K562 (cell line): ENCODE measurements at regions not wholly inside any gene's neighbourhood (a gene's known extent, or its start where the extent isn't known, plus 50 kb on each side); places are given as distances from the start of the nearest gene placed in this dataset.

Experiments used
- ARID1B ChIP-seq: fragments of 450-650 bp; IDR thresholded peaks from 2 replicates; pipeline ENCODE4 v1.6.1; 2016; ENCODE audit warnings: antibody characterized with exemption, mild to moderate bottlenecking, inconsistent platforms
- ARID3A ChIP-seq: IDR thresholded peaks from 2 replicates; pipeline ENCODE4 v1.6.1; 2012; ENCODE audit warnings: low read depth, low read length, improper control_type of control experiment, borderline replicate concordance
- ARNT ChIP-seq, 2 experiments: fragments of 450-650 bp; IDR thresholded peaks; 2 replicates each; pipeline ENCODE4 v1.6.1; 2016; ENCODE audit warnings: mild to moderate bottlenecking in 1 of 2
- ATF7 ChIP-seq: fragments of 450-650 bp; IDR thresholded peaks from 2 replicates; pipeline ENCODE4 v1.7.1; 2014; ENCODE audit warnings: mild to moderate bottlenecking, moderate library complexity
- CBFA2T3 ChIP-seq: fragments of 450-650 bp; IDR thresholded peaks from 2 replicates; pipeline ENCODE4 v1.6.1; 2017
- CCNT2 ChIP-seq: IDR thresholded peaks from 2 replicates; pipeline ENCODE4 v1.6.1; 2011; ENCODE audit warnings: borderline replicate concordance, low read depth, mild to moderate bottlenecking, moderate library complexity, mixed read lengths, low read length; ENCODE audit not compliant: insufficient read length; ENCODE audit errors: extremely low read depth
- CTBP1 ChIP-seq: fragments of 450-650 bp; IDR thresholded peaks from 2 replicates; pipeline ENCODE4 v1.6.1; 2016; ENCODE audit warnings: borderline replicate concordance
- JUND ChIP-seq, 2 experiments: IDR thresholded peaks; 2 replicates in 1 of 2; 3 replicates in 1 of 2; pipeline ENCODE4 v1.6.1; 2011; ENCODE audit warnings: borderline replicate concordance in 2 of 2, low read depth in 2 of 2, low read length in 2 of 2, improper control_type of control experiment in 1 of 2, missing biosample characterization in 1 of 2, missing genetic modification characterization in 1 of 2, missing genetic modification reagents in 1 of 2
- MYC ChIP-seq, 2 experiments: fragments of 250-450 bp in 1 of 2; sonication (Bioruptor Pico) in 1 of 2; IDR thresholded peaks; 2 replicates each; pipeline versions ENCODE4 v1.5.1 to v1.6.1; 2012 to 2021; ENCODE audit warnings: low read depth in 2 of 2, borderline replicate concordance in 1 of 2, improper control_type of control experiment in 1 of 2, low read length in 1 of 2, mild to moderate bottlenecking in 1 of 2, moderate library complexity in 1 of 2
- POLR2AphosphoS5 ChIP-seq: IDR thresholded peaks from 2 replicates; pipeline ENCODE4 v1.6.1; 2011; ENCODE audit warnings: mild to moderate bottlenecking, low read depth, low read length, moderate library complexity; ENCODE audit not compliant: control insufficient read depth, insufficient read depth
- RBM15 ChIP-seq: fragments of 200-400 bp; formaldehyde crosslinking; IDR thresholded peaks from 2 replicates; pipeline ENCODE4 v1.6.1; 2018; ENCODE audit warnings: mild to moderate bottlenecking, low read length, moderate library complexity; ENCODE audit not compliant: insufficient read depth
- RCOR1 ChIP-seq, 2 experiments: IDR thresholded peaks; 2 replicates each; pipeline ENCODE4 v1.6.1; 2012; ENCODE audit warnings: low read depth in 2 of 2, low read length in 2 of 2, borderline replicate concordance in 1 of 2, improper control_type of control experiment in 1 of 2
- SMARCA4 ChIP-seq: fragments of 450-650 bp; IDR thresholded peaks from 2 replicates; pipeline ENCODE4 v1.6.1; 2016
- SRSF9 ChIP-seq: fragments of 200-400 bp; formaldehyde crosslinking; IDR thresholded peaks from 2 replicates; pipeline ENCODE4 v1.6.1; 2017; ENCODE audit warnings: low read depth, low read length, borderline replicate concordance
- TAL1 ChIP-seq: fragments of 450-650 bp; IDR thresholded peaks from 2 replicates; pipeline ENCODE4 v1.6.1; 2016; ENCODE audit warnings: mild to moderate bottlenecking
- TRIM24 ChIP-seq, 2 experiments: fragments of 450-650 bp; IDR thresholded peaks; 2 replicates each; pipeline ENCODE4 v1.6.1; 2016
- ZFP1 ChIP-seq: fragments of 450-650 bp; formaldehyde crosslinking; IDR thresholded peaks from 2 replicates; pipeline ENCODE4 v1.4.0; 2020; ENCODE audit warnings: mild to moderate bottlenecking, mixed read lengths
- ZNF695 ChIP-seq: fragments of 450-650 bp; formaldehyde crosslinking; IDR thresholded peaks from 2 replicates; pipeline ENCODE4 v1.4.0; 2020; ENCODE audit warnings: mild to moderate bottlenecking, moderate library complexity

GRCh38 chr12:76206677-76207072 is 122.2 kb upstream of the NAP1L1 start (continued):
- TF ChIP-seq ARNT (IDR thresholded peaks at IDR 0.05) = 0 out of 4 replicates have a peak, but pooled peaks of 1 of the 2 experiments have one; percentile 30
- no peak for TF ChIP-seq ZNF695
- peak; percentile 47; the same call in 1 of the 2 replicates for TF ChIP-seq POLR2AphosphoS5
- TF ChIP-seq CCNT2 = peak; percentile 20
- no peak for TF ChIP-seq RBM15
- TF ChIP-seq TRIM24 (IDR thresholded peaks at IDR 0.05) = peak; percentile 83 to 91; a peak in 3 of 4 replicates
- TF ChIP-seq TAL1 = peak; percentile 79; the same call in 1 of the 2 replicates
- TF ChIP-seq SMARCA4 = peak; percentile 60; the same call in 1 of the 2 replicates
- TF ChIP-seq JUND (IDR thresholded peaks at IDR 0.05; ENCODE audit: borderline replicate concordance, low read depth, low read length) = peak; percentile 37; the same call in 1 of the 2 replicates
- no peak for TF ChIP-seq JUND (tag; IDR thresholded peaks at IDR 0.05; ENCODE audit: borderline replicate concordance, low read depth, low read length)
- peak; percentile 94 for TF ChIP-seq CBFA2T3
- TF ChIP-seq ARID1B = peak; percentile 90
- no peak for TF ChIP-seq MYC (IDR thresholded peaks at IDR 0.05; ENCODE audit: low read depth, low read length)
- no peak for TF ChIP-seq MYC (CRISPR knock-in tag; IDR thresholded peaks at IDR 0.05; ENCODE audit: borderline replicate concordance, low read depth)
- peak; percentile 37 to 48; a peak in 2 of 4 replicates for TF ChIP-seq RCOR1 (IDR thresholded peaks at IDR 0.05; ENCODE audit: borderline replicate concordance in 1 of 2, low read depth in 2 of 2, low read length in 2 of 2)
- peak; percentile 42; the same call in 1 of the 2 replicates for TF ChIP-seq ARID3A
- peak; percentile 97 for TF ChIP-seq ZFP1 (CRISPR knock-in tag)
- peak; percentile 23; the same call in 1 of the 2 replicates for TF ChIP-seq CTBP1
- no peak for TF ChIP-seq SRSF9
- no peak for TF ChIP-seq ATF7
